Neural progenitor cell (in vitro differentiated cells): ENCODE measurements at regions not wholly inside any gene's neighbourhood (a gene's known extent, or its start where the extent isn't known, plus 50 kb on each side); places are given as distances from the start of the nearest gene placed in this dataset. TPM values are rescaled to one million over a fixed set of nuclear protein-coding genes. Genes with fewer than 3 reads are reported as not detected.
"Not testable (repeated sequence)": the region's sequence is repeated elsewhere in the genome, so short reads cannot be mapped to it uniquely, and the experiment has no call there.

Source experiments
- DNase-seq: peaks from one replicate; pipeline ENCODE4 v3.0.0-alpha.2; 2016; ENCODE audit warnings: low spot score
- H2AFZ ChIP-seq: fragments of 200-600 bp; sonication (generic); replicated peaks from 2 replicates; pipeline ENCODE4 v1.6.1; 2016; ENCODE audit warnings: antibody characterized with exemption
- H3F3A ChIP-seq: fragments of 200-600 bp; sonication (generic); 2 replicates; pipeline ENCODE4 v1.6.1; 2016; ENCODE audit warnings: antibody characterized with exemption, low read depth
- H3K27ac ChIP-seq: fragments of 200-600 bp; sonication (generic); 2 replicates; pipeline ENCODE4 v1.5.1; 2016; ENCODE audit warnings: mild to moderate bottlenecking
- H3K27me3 ChIP-seq: fragments of 200-600 bp; sonication (generic); 2 replicates; pipeline ENCODE4 v1.6.1; 2016; ENCODE audit warnings: mild to moderate bottlenecking, moderate library complexity
- H3K36me3 ChIP-seq: fragments of 200-600 bp; sonication (generic); 2 replicates; pipeline ENCODE4 v1.5.1; 2016
- H3K4me1 ChIP-seq: fragments of 200-600 bp; sonication (generic); 2 replicates; pipeline ENCODE4 v1.6.1; 2016; ENCODE audit warnings: mixed run types
- H3K4me2 ChIP-seq: fragments of 200-600 bp; sonication (generic); 2 replicates; pipeline ENCODE4 v1.6.1; 2016
- H3K4me3 ChIP-seq: fragments of 200-600 bp; sonication (generic); 2 replicates; pipeline ENCODE4 v1.5.1; 2016
- H3K79me2 ChIP-seq: fragments of 200-600 bp; sonication (generic); 2 replicates; pipeline ENCODE4 v1.6.1; 2016; ENCODE audit warnings: low read depth
- H3K9ac ChIP-seq: fragments of 200-600 bp; sonication (generic); 2 replicates; pipeline ENCODE4 v1.6.1; 2016
- H3K9me3 ChIP-seq: fragments of 200-600 bp; sonication (generic); 2 replicates; pipeline ENCODE4 v1.5.1; 2016; ENCODE audit warnings: low read depth
- H4K20me1 ChIP-seq: fragments of 200-600 bp; sonication (generic); 2 replicates; pipeline ENCODE4 v1.6.1; 2016; ENCODE audit warnings: low read depth
- H3K27ac Mint-ChIP-seq: 3 replicates; pipeline ENCODE4 v1.8.0; 2021; ENCODE audit warnings: mixed read lengths
- H3K27me3 Mint-ChIP-seq: 2 replicates; pipeline ENCODE4 v1.8.0; 2022; ENCODE audit warnings: low read depth, mild to moderate bottlenecking, inconsistent platforms, moderate library complexity, mixed read lengths; ENCODE audit not compliant: insufficient read depth
- H3K36me3 Mint-ChIP-seq: 3 replicates; pipeline ENCODE4 v1.8.0; 2021; ENCODE audit warnings: mixed read lengths
- H3K4me1 Mint-ChIP-seq: 3 replicates; pipeline ENCODE4 v1.8.0; 2021; ENCODE audit warnings: mixed read lengths
- H3K4me3 Mint-ChIP-seq: 3 replicates; pipeline ENCODE4 v1.8.0; 2021; ENCODE audit warnings: mild to moderate bottlenecking, moderate library complexity, mixed read lengths
- H3K9me3 Mint-ChIP-seq: 3 replicates; pipeline ENCODE4 v1.8.0; 2020; ENCODE audit warnings: mixed read lengths
- EZH2 ChIP-seq: fragments of 200-600 bp; sonication (generic); IDR thresholded peaks from 2 replicates; pipeline ENCODE4 v1.6.1; 2017; ENCODE audit warnings: antibody characterized with exemption, mild to moderate bottlenecking, moderate library complexity
- EZH2phosphoT487 ChIP-seq: fragments of 200-600 bp; sonication (generic); IDR thresholded peaks from 2 replicates; pipeline ENCODE4 v1.6.1; 2017; ENCODE audit warnings: antibody characterized with exemption
- small RNA-seq: library from RNA; depleted of rRNA; stranded (forward); fragments of <200 nt; gene quantifications from one replicate; pipeline ENCODE3, GENCODE V24; 2015
- TF ChIP-seq, protein P1 (sequence below): fragments of 200-600 bp; sonication (generic); IDR thresholded peaks from 2 replicates; pipeline ENCODE4 v1.5.1; 2017; ENCODE audit warnings: antibody characterized with exemption, mild to moderate bottlenecking

DNA sequence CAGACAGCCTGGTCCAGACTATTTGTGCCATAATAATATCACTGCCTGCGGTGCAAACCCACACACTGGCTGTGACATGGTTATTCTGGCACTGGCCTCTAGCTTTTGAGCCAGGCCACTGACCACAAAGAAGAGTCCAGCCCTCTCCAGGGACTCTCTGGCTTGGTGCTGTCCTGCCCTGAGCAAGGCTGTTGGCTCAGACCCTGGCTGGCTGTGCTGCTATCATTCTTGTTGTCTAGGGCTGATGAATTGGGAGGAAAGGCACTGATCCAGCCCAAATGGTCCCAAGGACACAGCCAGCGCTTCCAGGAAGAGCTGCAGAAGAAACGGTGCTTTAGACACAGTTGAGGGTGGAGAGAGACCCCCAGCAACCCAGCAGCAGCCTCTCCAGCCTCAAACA lies 80.8 kb downstream of the TMEM130 start:
- Histone ChIP-seq H3K9ac (no peak overlapping the region), H3K4me3 (no peak overlapping the region), H3K9me3 (no peaks in the 10 kb centered on the region), H3K4me2 (no peak overlapping the region), H3K79me2 (no peaks in the 10 kb centered on the region), H3K36me3 (no peaks in the 10 kb centered on the region), H3K4me1 (no peaks in the 10 kb centered on the region), H3K27ac (no peak overlapping the region), H3F3A (no peaks in the 10 kb centered on the region), H2AFZ (no peak overlapping the region), H3K27me3 (no peaks in the 10 kb centered on the region), H4K20me1 (no peaks in the 10 kb centered on the region)
- peaks cover 14% of the 10 kb centered on the region for H3K27me3 Mint-ChIP-seq
- no peaks in the 10 kb centered on the region for H3K36me3 Mint-ChIP-seq
- H3K27ac Mint-ChIP-seq, result no peak overlapping the region
- no peak for DNase-seq
- TF ChIP-seq EZH2, result no peak
- no peak for TF ChIP-seq EZH2phosphoT487
- TF ChIP-seq, protein P1, sequence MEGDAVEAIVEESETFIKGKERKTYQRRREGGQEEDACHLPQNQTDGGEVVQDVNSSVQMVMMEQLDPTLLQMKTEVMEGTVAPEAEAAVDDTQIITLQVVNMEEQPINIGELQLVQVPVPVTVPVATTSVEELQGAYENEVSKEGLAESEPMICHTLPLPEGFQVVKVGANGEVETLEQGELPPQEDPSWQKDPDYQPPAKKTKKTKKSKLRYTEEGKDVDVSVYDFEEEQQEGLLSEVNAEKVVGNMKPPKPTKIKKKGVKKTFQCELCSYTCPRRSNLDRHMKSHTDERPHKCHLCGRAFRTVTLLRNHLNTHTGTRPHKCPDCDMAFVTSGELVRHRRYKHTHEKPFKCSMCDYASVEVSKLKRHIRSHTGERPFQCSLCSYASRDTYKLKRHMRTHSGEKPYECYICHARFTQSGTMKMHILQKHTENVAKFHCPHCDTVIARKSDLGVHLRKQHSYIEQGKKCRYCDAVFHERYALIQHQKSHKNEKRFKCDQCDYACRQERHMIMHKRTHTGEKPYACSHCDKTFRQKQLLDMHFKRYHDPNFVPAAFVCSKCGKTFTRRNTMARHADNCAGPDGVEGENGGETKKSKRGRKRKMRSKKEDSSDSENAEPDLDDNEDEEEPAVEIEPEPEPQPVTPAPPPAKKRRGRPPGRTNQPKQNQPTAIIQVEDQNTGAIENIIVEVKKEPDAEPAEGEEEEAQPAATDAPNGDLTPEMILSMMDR, result no peak
- peaks cover 9% of the 10 kb centered on the region for H3K4me1 Mint-ChIP-seq
- no peak overlapping the region for H3K4me3 Mint-ChIP-seq
- H3K9me3 Mint-ChIP-seq, result no peaks in the 10 kb centered on the region

DNA sequence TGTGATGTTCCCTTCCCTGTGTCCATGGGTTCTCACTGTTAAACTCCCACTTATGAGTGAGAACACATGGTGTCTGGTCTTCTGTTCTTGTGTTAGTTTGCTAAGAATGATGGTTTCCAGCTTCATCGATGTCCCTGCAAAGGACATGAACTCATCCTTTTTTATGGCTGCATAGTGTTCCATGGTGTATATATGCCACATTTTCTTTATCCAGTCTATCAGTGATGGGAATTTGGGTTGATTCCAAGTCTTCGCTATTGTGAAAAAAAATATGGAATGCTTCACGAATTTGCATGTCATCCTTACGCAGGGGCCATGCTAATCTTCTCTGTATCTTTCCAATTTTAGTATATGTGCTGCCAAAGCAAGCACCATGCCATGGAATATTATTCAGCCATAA lies 75.4 kb downstream of the TMEM130 start:
- not testable (repeated sequence) for H3K36me3 Mint-ChIP-seq, H2AFZ ChIP-seq
- H3K4me3 Mint-ChIP-seq, result peak overlapping the region; percentile 3

DNA sequence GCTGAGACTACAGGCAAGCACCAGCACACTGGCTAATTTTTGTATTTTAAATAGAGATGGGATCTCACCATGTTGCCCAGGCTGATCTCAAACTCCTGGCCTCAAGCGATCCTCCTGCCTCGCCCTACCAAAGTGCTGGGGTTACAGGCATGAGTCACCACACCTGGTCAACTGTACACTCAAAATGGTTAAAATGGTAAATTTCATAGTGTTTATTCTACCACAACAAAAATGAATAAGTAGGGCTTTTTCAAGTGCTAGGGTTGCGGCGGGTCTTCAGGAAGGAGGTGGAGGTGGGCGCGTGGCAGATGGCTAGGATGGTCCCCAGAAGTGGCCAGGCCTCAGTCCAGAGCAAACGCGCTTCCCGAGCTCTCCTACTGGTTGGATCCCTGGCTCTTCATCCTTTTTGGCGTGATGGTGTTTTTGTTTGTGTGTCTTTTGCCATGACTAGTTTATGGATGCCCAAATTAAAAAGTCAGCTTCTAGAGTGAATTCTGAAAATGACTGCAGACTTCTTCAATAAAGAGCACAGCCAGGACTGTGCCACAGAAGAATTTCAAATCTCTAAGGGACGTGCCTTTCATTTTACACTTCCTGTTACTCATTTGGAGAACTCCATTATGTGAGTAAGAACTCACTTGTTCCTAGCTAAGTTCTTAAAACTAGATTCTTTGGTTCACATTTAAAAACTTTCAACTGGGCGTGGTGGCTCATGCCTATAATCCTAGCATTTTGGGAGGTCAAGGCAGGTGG lies 73.9 kb downstream of the TMEM130 start:
- Histone ChIP-seq H3K36me3 (no peaks in the 10 kb centered on the region), H3K27ac (no peak overlapping the region), H3K4me1 (no peaks in the 10 kb centered on the region), H3K4me3 (no peak overlapping the region), H3K9ac (no peak overlapping the region), H2AFZ (no peak overlapping the region), H3K79me2 (no peaks in the 10 kb centered on the region), H4K20me1 (no peaks in the 10 kb centered on the region), H3K9me3 (no peaks in the 10 kb centered on the region), H3F3A (no peaks in the 10 kb centered on the region), H3K27me3 (no peaks in the 10 kb centered on the region), H3K4me2 (no peak overlapping the region)
- DNase-seq, result no peak
- H3K4me1 Mint-ChIP-seq, result peaks cover 1% of the 10 kb centered on the region
- TF ChIP-seq EZH2phosphoT487 (no peak), EZH2 (no peak)
- TF ChIP-seq, protein P1, result no peak
- peaks cover 1% of the 10 kb centered on the region for H3K36me3 Mint-ChIP-seq
- H3K9me3 Mint-ChIP-seq, result peaks cover 14% of the 10 kb centered on the region
- H3K27ac Mint-ChIP-seq, result no peak overlapping the region
- no peak overlapping the region for H3K4me3 Mint-ChIP-seq
- peaks cover 18% of the 10 kb centered on the region for H3K27me3 Mint-ChIP-seq

More for the DNA sequence above, 75.4 kb downstream of the TMEM130 start:
- not testable (repeated sequence) for H4K20me1 ChIP-seq, H3K4me3 ChIP-seq, H3K79me2 ChIP-seq, H3K4me1 ChIP-seq, H3K9ac ChIP-seq, H3K36me3 ChIP-seq, H3K9me3 ChIP-seq, H3K27ac Mint-ChIP-seq, H3F3A ChIP-seq, H3K4me2 ChIP-seq, H3K27ac ChIP-seq, H3K4me1 Mint-ChIP-seq, H3K9me3 Mint-ChIP-seq, DNase-seq, H3K27me3 ChIP-seq
- peaks cover 17% of the 10 kb centered on the region for H3K27me3 Mint-ChIP-seq

Small RNA genes lying in the stretch of these regions (small RNA-seq; reads per million reads assigned to genes)
- gene RNU6-393P, result not detected
